H9 (cell line): ENCODE measurements at regions not wholly inside any gene's neighbourhood (a gene's known extent, or its start where the extent isn't known, plus 50 kb on each side); places are given as distances from the start of the nearest gene placed in this dataset.
A peak's percentile ranks its signal among the peaks of the same experiment; 100 is the strongest.

Source experiments
- DNase-seq: peaks from one replicate; pipeline ENCODE4 v3.0.0-alpha.2; 2017
- H2AFZ ChIP-seq: one replicate; pipeline ENCODE4 v1.6.1; 2013; ENCODE audit warnings: mild to moderate bottlenecking, low read length, control low read depth, moderate library complexity
- H2AK5ac ChIP-seq: 2 replicates; pipeline ENCODE4 v1.6.1; 2013; ENCODE audit warnings: low read length, control low read depth, mixed read lengths; ENCODE audit not compliant: insufficient read length
- H2BK120ac ChIP-seq: one replicate; pipeline ENCODE4 v1.6.1; 2013; ENCODE audit warnings: low read depth, mild to moderate bottlenecking, low read length, control low read depth, inconsistent platforms; ENCODE audit not compliant: poor library complexity, severe bottlenecking
- H2BK12ac ChIP-seq: 2 replicates; pipeline ENCODE4 v1.6.1; 2013; ENCODE audit warnings: low read length, control low read depth, mixed read lengths, low read depth; ENCODE audit not compliant: insufficient read length
- H2BK15ac ChIP-seq: 2 replicates; pipeline ENCODE4 v1.6.1; 2013; ENCODE audit warnings: low read depth, low read length, control low read depth
- H2BK20ac ChIP-seq: one replicate; pipeline ENCODE4 v1.6.1; 2013; ENCODE audit warnings: low read depth, mild to moderate bottlenecking, low read length, control low read depth, inconsistent platforms; ENCODE audit not compliant: poor library complexity, severe bottlenecking
- H2BK5ac ChIP-seq: 2 replicates; pipeline ENCODE4 v1.6.1; 2013; ENCODE audit warnings: low read length, control low read depth, mixed read lengths; ENCODE audit not compliant: insufficient read length
- H3K14ac ChIP-seq: 2 replicates; pipeline ENCODE4 v1.6.1; 2013; ENCODE audit warnings: low read length, control low read depth; ENCODE audit not compliant: insufficient read depth
- H3K18ac ChIP-seq: 2 replicates; pipeline ENCODE4 v1.6.1; 2013; ENCODE audit warnings: low read depth, mild to moderate bottlenecking, mixed read lengths, low read length, control low read depth; ENCODE audit not compliant: insufficient read length
- H3K23ac ChIP-seq: 2 replicates; pipeline ENCODE4 v1.6.1; 2013; ENCODE audit warnings: low read length, control low read depth, mixed read lengths, low read depth; ENCODE audit not compliant: insufficient read length
- H3K23me2 ChIP-seq: 2 replicates; pipeline ENCODE4 v1.6.1; 2013; ENCODE audit warnings: low read depth, mild to moderate bottlenecking, mixed read lengths, low read length, control low read depth; ENCODE audit not compliant: insufficient read length, poor library complexity, severe bottlenecking
- H3K27ac ChIP-seq: 2 replicates; pipeline ENCODE4 v1.5.1; 2013; ENCODE audit warnings: low read length, control low read depth, mixed read lengths, low read depth; ENCODE audit not compliant: insufficient read length
- H3K27me3 ChIP-seq: 2 replicates; pipeline ENCODE4 v1.6.1; 2013; ENCODE audit warnings: low read length, control low read depth, inconsistent platforms; ENCODE audit not compliant: insufficient read depth
- H3K4ac ChIP-seq: 2 replicates; pipeline ENCODE4 v1.6.1; 2013; ENCODE audit warnings: low read depth, mild to moderate bottlenecking, control low read depth, inconsistent platforms, low read length, moderate library complexity
- H3K4me1 ChIP-seq: 2 replicates; pipeline ENCODE4 v1.6.1; 2013; ENCODE audit warnings: low read length, control low read depth, inconsistent platforms; ENCODE audit not compliant: insufficient read depth
- H3K4me2 ChIP-seq: 2 replicates; pipeline ENCODE4 v1.6.1; 2013; ENCODE audit warnings: low read length, control low read depth, mixed read lengths; ENCODE audit not compliant: insufficient read length, insufficient read depth
- H3K56ac ChIP-seq: 2 replicates; pipeline ENCODE4 v1.6.1; 2013; ENCODE audit warnings: low read depth, mild to moderate bottlenecking, mixed read lengths, low read length, control low read depth; ENCODE audit not compliant: insufficient read length
- H3K79me1 ChIP-seq: 2 replicates; pipeline ENCODE4 v1.6.1; 2013; ENCODE audit warnings: low read depth, mild to moderate bottlenecking, moderate library complexity, low read length, control low read depth, inconsistent platforms; ENCODE audit not compliant: insufficient read depth, poor library complexity, severe bottlenecking
- H3K79me2 ChIP-seq: 2 replicates; pipeline ENCODE4 v1.6.1; 2013; ENCODE audit warnings: low read length, control low read depth, inconsistent platforms; ENCODE audit not compliant: insufficient read depth
- H3K9ac ChIP-seq: 2 replicates; pipeline ENCODE4 v1.6.1; 2013; ENCODE audit warnings: low read length, control low read depth, mixed read lengths; ENCODE audit not compliant: insufficient read length; ENCODE audit errors: extremely low read depth
- H3K9me3 ChIP-seq: one replicate; pipeline ENCODE4 v1.6.1; 2013; ENCODE audit warnings: low read depth, low read length, inconsistent platforms; ENCODE audit not compliant: control insufficient read depth
- H3T11ph ChIP-seq: one replicate; pipeline ENCODE4 v1.6.1; 2013; ENCODE audit warnings: mild to moderate bottlenecking, low read length, control low read depth, inconsistent platforms
- H4K20me1 ChIP-seq: one replicate; pipeline ENCODE4 v1.6.1; 2013; ENCODE audit not compliant: control insufficient read depth, insufficient read length, insufficient read depth
- H4K5ac ChIP-seq: 2 replicates; pipeline ENCODE4 v1.6.1; 2013; ENCODE audit warnings: low read depth, mild to moderate bottlenecking, mixed read lengths, low read length, control low read depth; ENCODE audit not compliant: insufficient read length
- H4K8ac ChIP-seq: replicated peaks from 2 replicates; pipeline ENCODE4 v1.6.1; 2013; ENCODE audit warnings: low read length, control low read depth, mixed read lengths, low read depth; ENCODE audit not compliant: insufficient read length
- H4K91ac ChIP-seq: 2 replicates; pipeline ENCODE4 v1.6.1; 2013; ENCODE audit warnings: low read depth, mild to moderate bottlenecking, moderate library complexity, mixed read lengths, low read length, control low read depth; ENCODE audit not compliant: insufficient read length
- H3K27ac Mint-ChIP-seq, 3 experiments: 2 replicates in 2 of 3; 3 replicates in 1 of 3; pipeline ENCODE4 v1.8.0; 2020 to 2021; ENCODE audit warnings: mixed read lengths in 3 of 3, mild to moderate bottlenecking in 1 of 3, moderate library complexity in 1 of 3
- H3K27me3 Mint-ChIP-seq: 2 replicates; pipeline ENCODE4 v1.8.0; 2021; ENCODE audit warnings: low read depth, mild to moderate bottlenecking, moderate library complexity, mixed read lengths
- H3K36me3 Mint-ChIP-seq, 3 experiments: 2 replicates in 2 of 3; 3 replicates in 1 of 3; pipeline ENCODE4 v1.8.0; 2020 to 2021; ENCODE audit warnings: low read depth in 3 of 3, mixed read lengths in 3 of 3; ENCODE audit not compliant: insufficient read depth in 1 of 3
- H3K4me1 Mint-ChIP-seq, 2 experiments: 2 replicates each; pipeline ENCODE4 v1.8.0; 2020; ENCODE audit warnings: mixed read lengths in 2 of 2
- H3K4me3 Mint-ChIP-seq, 2 experiments: 2 replicates in 1 of 2; 3 replicates in 1 of 2; pipeline ENCODE4 v1.8.0; 2020 to 2021; ENCODE audit warnings: mild to moderate bottlenecking in 2 of 2, mixed read lengths in 2 of 2, moderate library complexity in 1 of 2
- H3K9me3 Mint-ChIP-seq, 2 experiments: 2 replicates in 1 of 2; 3 replicates in 1 of 2; pipeline ENCODE4 v1.8.0; 2020; ENCODE audit warnings: mild to moderate bottlenecking in 2 of 2, mixed read lengths in 2 of 2, moderate library complexity in 1 of 2
- CTCF ChIP-seq: fragments of 200-600 bp; sonication (generic); conservative IDR thresholded peaks from 3 replicates; pipeline ENCODE4 v1.8.0; 2021; ENCODE audit warnings: antibody characterized with exemption, mild to moderate bottlenecking
- WGBS: extraction: QIAGEN DNeasy Blood & Tissue Kit; methylation state at CpG from one replicate; pipeline ENCODE4 v1.1.7; 2013; ENCODE audit warnings: missing lambda C conversion rate, low lambda C conversion rate, mixed read lengths; ENCODE audit not compliant: insufficient read length; ENCODE audit errors: extremely low coverage; 5-methylcytosine and 5-hydroxymethylcytosine counted together

DNA sequence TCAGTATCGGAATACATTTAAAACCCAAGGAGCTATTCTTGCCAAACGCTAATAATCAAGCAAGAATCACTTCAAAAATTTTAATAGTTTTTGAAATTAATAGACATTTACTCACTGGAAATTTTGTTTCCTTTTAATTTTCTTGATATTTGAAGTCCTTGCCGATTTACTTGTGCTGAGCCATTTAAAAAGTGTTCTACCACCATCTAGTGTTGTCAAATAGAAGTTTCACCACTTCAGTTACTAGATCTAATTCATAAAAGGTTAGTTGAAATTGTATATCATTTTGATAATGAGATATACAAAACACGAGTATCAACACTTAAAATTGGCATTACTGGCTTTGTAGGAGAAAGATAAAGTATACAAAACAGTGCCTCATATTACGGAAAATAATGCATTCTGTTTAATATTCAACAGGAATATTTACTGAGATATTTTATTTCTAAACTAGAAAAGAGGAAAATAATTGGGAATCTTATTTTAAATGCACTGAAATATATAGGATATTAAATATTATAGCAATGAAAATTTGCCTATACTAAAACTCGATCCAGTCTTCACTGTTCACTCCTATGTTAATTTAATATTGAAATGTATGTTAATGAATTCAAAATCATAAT is 664.8 kb upstream of the SEMA3D start:
- H3K27ac Mint-ChIP-seq, result no peak overlapping the region
- Histone ChIP-seq H3K4ac (no peak overlapping the region), H3K79me2 (no peaks in the 10 kb centered on the region), H4K5ac (no peak overlapping the region), H2BK15ac (no peak overlapping the region), H3K18ac (no peak overlapping the region), H3K9me3 (no peaks in the 10 kb centered on the region), H3K9ac (no peak overlapping the region), H2BK12ac (no peak overlapping the region), H3K27me3 (no peaks in the 10 kb centered on the region), H3K4me1 (no peaks in the 10 kb centered on the region), H2BK5ac (no peak overlapping the region), H3K14ac (no peak overlapping the region), H4K8ac (no peak overlapping the region), H2AFZ (no peak overlapping the region), H3K4me2 (no peak overlapping the region), H3K79me1 (no peaks in the 10 kb centered on the region), H3K56ac (no peak overlapping the region), H2BK20ac (no peak overlapping the region), H3T11ph (no peak overlapping the region), H2AK5ac (no peak overlapping the region), H4K91ac (no peak overlapping the region), H3K27ac (no peak overlapping the region), H3K23me2 (no peaks in the 10 kb centered on the region), H4K20me1 (no peaks in the 10 kb centered on the region), H3K23ac (no peak overlapping the region), H2BK120ac (no peak overlapping the region)
- DNase-seq, result no peak
- WGBS, result no CpG with 5 or more reads among the region's 6 CpGs
- no peaks in the 10 kb centered on the region for H3K4me1 Mint-ChIP-seq
- no peaks in the 10 kb centered on the region for H3K9me3 Mint-ChIP-seq
- no peaks in the 10 kb centered on the region for H3K27me3 Mint-ChIP-seq
- no peak overlapping the region for H3K4me3 Mint-ChIP-seq
- H3K36me3 Mint-ChIP-seq, result no peaks in the 10 kb centered on the region
- TF ChIP-seq CTCF, result peak; percentile 73
